ENCODE measurements at regions not wholly inside any gene's neighbourhood (a gene's known extent, or its start where the extent isn't known, plus 50 kb on each side); places are given as distances from the start of the nearest gene placed in this dataset.

DNA sequence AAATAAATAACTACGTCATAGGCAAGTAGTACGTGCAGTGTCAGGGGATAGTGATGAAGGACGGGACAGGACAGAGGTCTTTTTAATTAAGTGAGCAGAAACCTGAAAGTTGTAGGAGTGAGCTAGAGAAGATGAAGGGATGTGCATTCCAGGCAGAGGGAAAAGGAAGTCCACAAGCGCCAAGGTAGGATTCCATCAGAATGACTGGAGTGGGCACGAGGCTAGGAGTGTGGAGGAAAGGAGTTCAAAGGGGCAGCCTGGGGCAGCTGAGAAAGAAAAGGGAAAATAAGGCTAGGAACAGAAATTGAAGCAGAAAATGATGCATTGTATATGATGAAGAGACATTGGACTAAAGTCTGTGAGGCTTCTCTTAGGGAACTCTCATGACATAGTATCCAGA is 192.2 kb upstream of the TLL1 start:
- Histone ChIP-seq H3K27me3 (ENCODE audit: insufficient read depth, low read depth, low read length) (no peaks in the 10 kb centered on the region), H3F3A (ENCODE audit: insufficient read depth, low read length, poor library complexity, severe bottlenecking) (no peaks in the 10 kb centered on the region)

GRCh38 chr4:165682611-165683010 is 190.4 kb upstream of the TLL1 start:
- H3K4me2 ChIP-seq (ENCODE audit: low read length): no peak overlapping the region

More for the DNA sequence above, 192.2 kb upstream of the TLL1 start:
- Histone ChIP-seq H3K4me3 (ENCODE audit: low read length) (no peak overlapping the region), H3K9me2 (ENCODE audit: insufficient read depth, low read length) (no peaks in the 10 kb centered on the region), H4K20me1 (ENCODE audit: insufficient read depth) (no peaks in the 10 kb centered on the region), H3K9ac (ENCODE audit: low read length) (no peak overlapping the region), H2AFZ (ENCODE audit: low read depth, low read length) (no peak overlapping the region), H3K79me2 (replicated peaks; ENCODE audit: insufficient read depth, low read length) (no peaks in the 10 kb centered on the region), H3K27ac (ENCODE audit: low read length) (no peak overlapping the region), H3K4me2 (ENCODE audit: low read length) (no peak overlapping the region), H3K9me3 (ENCODE audit: low read length) (no peaks in the 10 kb centered on the region), H3K36me3 (ENCODE audit: insufficient read depth, low read length) (no peaks in the 10 kb centered on the region)
- TF ChIP-seq CTCF (IDR thresholded peaks at IDR 0.05; ENCODE audit: poor library complexity, severe bottlenecking): no peak
- no peak for TF ChIP-seq EZH2 (IDR thresholded peaks at IDR 0.05; ENCODE audit: borderline replicate concordance, insufficient read depth, low read length, poor library complexity, severe bottlenecking)
- no peak for TF ChIP-seq SMC3 (conservative IDR thresholded peaks at IDR 0.05; ENCODE audit: poor library complexity)
- TF ChIP-seq, protein P1, sequence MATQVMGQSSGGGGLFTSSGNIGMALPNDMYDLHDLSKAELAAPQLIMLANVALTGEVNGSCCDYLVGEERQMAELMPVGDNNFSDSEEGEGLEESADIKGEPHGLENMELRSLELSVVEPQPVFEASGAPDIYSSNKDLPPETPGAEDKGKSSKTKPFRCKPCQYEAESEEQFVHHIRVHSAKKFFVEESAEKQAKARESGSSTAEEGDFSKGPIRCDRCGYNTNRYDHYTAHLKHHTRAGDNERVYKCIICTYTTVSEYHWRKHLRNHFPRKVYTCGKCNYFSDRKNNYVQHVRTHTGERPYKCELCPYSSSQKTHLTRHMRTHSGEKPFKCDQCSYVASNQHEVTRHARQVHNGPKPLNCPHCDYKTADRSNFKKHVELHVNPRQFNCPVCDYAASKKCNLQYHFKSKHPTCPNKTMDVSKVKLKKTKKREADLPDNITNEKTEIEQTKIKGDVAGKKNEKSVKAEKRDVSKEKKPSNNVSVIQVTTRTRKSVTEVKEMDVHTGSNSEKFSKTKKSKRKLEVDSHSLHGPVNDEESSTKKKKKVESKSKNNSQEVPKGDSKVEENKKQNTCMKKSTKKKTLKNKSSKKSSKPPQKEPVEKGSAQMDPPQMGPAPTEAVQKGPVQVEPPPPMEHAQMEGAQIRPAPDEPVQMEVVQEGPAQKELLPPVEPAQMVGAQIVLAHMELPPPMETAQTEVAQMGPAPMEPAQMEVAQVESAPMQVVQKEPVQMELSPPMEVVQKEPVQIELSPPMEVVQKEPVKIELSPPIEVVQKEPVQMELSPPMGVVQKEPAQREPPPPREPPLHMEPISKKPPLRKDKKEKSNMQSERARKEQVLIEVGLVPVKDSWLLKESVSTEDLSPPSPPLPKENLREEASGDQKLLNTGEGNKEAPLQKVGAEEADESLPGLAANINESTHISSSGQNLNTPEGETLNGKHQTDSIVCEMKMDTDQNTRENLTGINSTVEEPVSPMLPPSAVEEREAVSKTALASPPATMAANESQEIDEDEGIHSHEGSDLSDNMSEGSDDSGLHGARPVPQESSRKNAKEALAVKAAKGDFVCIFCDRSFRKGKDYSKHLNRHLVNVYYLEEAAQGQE (IDR thresholded peaks at IDR 0.05; ENCODE audit: borderline replicate concordance): no peak
- TF ChIP-seq MXI1 (conservative IDR thresholded peaks at IDR 0.05; ENCODE audit: poor library complexity, severe bottlenecking): no peak
- no peak for TF ChIP-seq EP300 (conservative IDR thresholded peaks at IDR 0.05; ENCODE audit: poor library complexity, severe bottlenecking)
- TF ChIP-seq TAF1 (IDR thresholded peaks at IDR 0.05; ENCODE audit: low read depth): no peak
- TF ChIP-seq RAD21 (conservative IDR thresholded peaks at IDR 0.05): no peak
- TF ChIP-seq POLR2AphosphoS5 (IDR thresholded peaks at IDR 0.05): no peak

More at GRCh38 chr4:165682611-165683010, 190.4 kb upstream of the TLL1 start:
- no peaks in the 10 kb centered on the region for H3K9me3 ChIP-seq (ENCODE audit: low read length)
- H4K20me1 ChIP-seq (ENCODE audit: insufficient read depth): no peaks in the 10 kb centered on the region
- no peak overlapping the region for H3K9ac ChIP-seq (ENCODE audit: low read length)
- H3K79me2 ChIP-seq (replicated peaks; ENCODE audit: insufficient read depth, low read length): no peaks in the 10 kb centered on the region
- no peaks in the 10 kb centered on the region for H3K36me3 ChIP-seq (ENCODE audit: insufficient read depth, low read length)
- H3K4me3 ChIP-seq (ENCODE audit: low read length): no peak overlapping the region
- H3K9me2 ChIP-seq (ENCODE audit: insufficient read depth, low read length): no peaks in the 10 kb centered on the region
- no peak overlapping the region for H3K27ac ChIP-seq (ENCODE audit: low read length)
- TF ChIP-seq SMC3 (conservative IDR thresholded peaks at IDR 0.05; ENCODE audit: poor library complexity) (no peak), TAF1 (IDR thresholded peaks at IDR 0.05; ENCODE audit: low read depth) (no peak), RAD21 (conservative IDR thresholded peaks at IDR 0.05) (no peak), EZH2 (IDR thresholded peaks at IDR 0.05; ENCODE audit: borderline replicate concordance, insufficient read depth, low read length, poor library complexity, severe bottlenecking) (no peak), EP300 (conservative IDR thresholded peaks at IDR 0.05; ENCODE audit: poor library complexity, severe bottlenecking) (no peak), POLR2AphosphoS5 (IDR thresholded peaks at IDR 0.05) (no peak), MXI1 (conservative IDR thresholded peaks at IDR 0.05; ENCODE audit: poor library complexity, severe bottlenecking) (no peak), CTCF (IDR thresholded peaks at IDR 0.05; ENCODE audit: poor library complexity, severe bottlenecking) (no peak)
- TF ChIP-seq, protein P1 (IDR thresholded peaks at IDR 0.05; ENCODE audit: borderline replicate concordance): no peak
- no peaks in the 10 kb centered on the region for H3K27me3 ChIP-seq (ENCODE audit: insufficient read depth, low read depth, low read length)
- H2AFZ ChIP-seq (ENCODE audit: low read depth, low read length): no peak overlapping the region
- no peaks in the 10 kb centered on the region for H3F3A ChIP-seq (ENCODE audit: insufficient read depth, low read length, poor library complexity, severe bottlenecking)
